Activated naive CD4-positive, alpha-beta T cell treated with anti-CD3 and anti-CD28 coated beads, Interleukin-2, amount 50 U/mL, for 24 hours (primary cell): ENCODE measurements at regions not wholly inside any gene's neighbourhood (a gene's known extent, or its start where the extent isn't known, plus 50 kb on each side); places are given as distances from the start of the nearest gene placed in this dataset.

Experiments
- H3K27ac Mint-ChIP-seq: one replicate; pipeline ENCODE4 v1.8.0; 2021; ENCODE audit warnings: mild to moderate bottlenecking, mixed read lengths
- H3K27me3 Mint-ChIP-seq: one replicate; pipeline ENCODE4 v1.8.0; 2021; ENCODE audit warnings: mixed read lengths
- H3K36me3 Mint-ChIP-seq: one replicate; pipeline ENCODE4 v1.8.0; 2021; ENCODE audit warnings: mixed read lengths
- H3K4me1 Mint-ChIP-seq: one replicate; pipeline ENCODE4 v1.8.0; 2021; ENCODE audit warnings: mixed read lengths
- H3K4me3 Mint-ChIP-seq: one replicate; pipeline ENCODE4 v1.8.0; 2021; ENCODE audit warnings: mild to moderate bottlenecking, mixed read lengths
- H3K9me3 Mint-ChIP-seq: one replicate; pipeline ENCODE4 v1.8.0; 2021; ENCODE audit warnings: mixed read lengths

DNA sequence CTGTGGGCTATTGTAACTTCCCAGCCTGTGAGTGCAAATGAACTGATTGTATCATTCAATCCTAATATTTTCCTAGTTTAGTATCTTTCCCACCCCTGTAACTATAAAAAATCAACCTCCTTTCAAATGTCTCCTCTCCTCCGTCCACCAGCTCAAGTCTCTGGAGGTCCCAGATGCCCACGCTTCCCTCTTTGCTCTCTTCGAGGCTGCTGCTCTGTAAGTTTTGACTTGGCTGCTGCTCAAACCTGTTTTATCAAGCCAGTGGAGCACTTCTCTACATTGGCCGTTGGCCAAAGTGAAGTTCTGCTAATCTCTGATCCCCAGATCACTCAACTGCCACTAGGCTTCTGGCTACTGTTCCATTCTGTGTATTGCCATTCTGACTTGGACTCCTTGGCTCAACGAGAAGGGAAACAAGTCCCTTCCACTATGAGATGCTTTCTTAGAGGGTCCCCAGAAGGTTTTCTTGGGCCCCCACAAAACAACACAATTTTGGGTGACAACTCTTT is 60.7 kb upstream of the RAPGEF2 start:
- H3K27me3 Mint-ChIP-seq, result peaks cover 9% of the 10 kb centered on the region
- no peak overlapping the region for H3K4me3 Mint-ChIP-seq
- no peak overlapping the region for H3K27ac Mint-ChIP-seq
- no peaks in the 10 kb centered on the region for H3K4me1 Mint-ChIP-seq
- H3K36me3 Mint-ChIP-seq, result no peaks in the 10 kb centered on the region
- H3K9me3 Mint-ChIP-seq, result no peaks in the 10 kb centered on the region

DNA sequence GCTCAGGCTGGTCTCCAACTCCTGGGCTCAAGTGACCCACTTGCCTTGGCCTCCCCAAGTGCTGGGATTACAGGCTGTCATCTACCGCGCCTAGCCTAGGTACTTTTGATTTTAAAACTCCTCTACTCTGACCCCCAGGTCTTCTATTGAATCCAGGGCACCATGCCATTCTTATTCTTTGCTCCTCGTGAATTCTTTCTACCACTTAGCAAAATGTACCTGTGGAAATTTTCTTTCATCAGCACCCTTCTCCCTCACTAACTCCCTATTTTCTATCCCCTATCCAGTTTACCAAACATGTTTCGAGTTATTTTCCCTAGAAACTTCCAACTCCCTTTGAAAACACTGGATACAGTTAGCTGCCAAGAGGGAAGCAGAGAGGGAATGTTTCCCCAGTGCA is 60.0 kb upstream of the RAPGEF2 start:
- peaks cover 7% of the 10 kb centered on the region for H3K27me3 Mint-ChIP-seq
- no peak overlapping the region for H3K27ac Mint-ChIP-seq

GRCh38 chr4:159043861-159044260 is 59.0 kb upstream of the RAPGEF2 start:
- no peaks in the 10 kb centered on the region for H3K9me3 Mint-ChIP-seq
- H3K27me3 Mint-ChIP-seq, result peaks cover 4% of the 10 kb centered on the region
- H3K27ac Mint-ChIP-seq, result no peak overlapping the region
- peaks cover 5% of the 10 kb centered on the region for H3K4me1 Mint-ChIP-seq
- no peak overlapping the region for H3K4me3 Mint-ChIP-seq
- H3K36me3 Mint-ChIP-seq, result no peaks in the 10 kb centered on the region

More for the DNA sequence above, 60.0 kb upstream of the RAPGEF2 start:
- Mint-ChIP-seq H3K4me1 (peaks cover 5% of the 10 kb centered on the region), H3K36me3 (no peaks in the 10 kb centered on the region), H3K4me3 (no peak overlapping the region), H3K9me3 (no peaks in the 10 kb centered on the region)

- Mint-ChIP-seq H3K9me3 (no peaks in the 10 kb centered on the region), H3K4me1 (peaks cover 5% of the 10 kb centered on the region), H3K36me3 (no peaks in the 10 kb centered on the region), H3K4me3 (no peak overlapping the region), H3K27me3 (peaks cover 5% of the 10 kb centered on the region), H3K27ac (peak overlapping the region; percentile 30)
Observed at GRCh38 chr4:159045321-159045720, 57.6 kb upstream of the RAPGEF2 start.

DNA sequence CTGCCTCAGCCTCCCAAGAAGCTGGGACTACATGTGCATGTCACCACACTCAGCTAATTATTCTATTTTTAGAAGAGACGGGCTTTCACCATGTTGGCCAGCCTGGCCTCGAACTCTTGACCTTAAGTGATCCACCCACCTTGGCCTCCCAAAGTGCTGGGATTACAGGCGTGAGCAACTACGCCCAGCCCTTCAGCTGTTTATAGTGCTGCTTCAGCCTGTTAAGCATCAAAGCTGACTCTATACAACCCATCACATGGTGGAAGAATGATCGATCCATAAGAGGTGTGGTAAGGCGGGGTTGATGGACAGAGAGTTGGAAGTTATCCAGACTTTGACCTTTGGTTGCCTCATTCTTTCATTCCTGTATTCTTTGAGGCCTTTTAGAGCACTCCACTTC is 56.2 kb upstream of the RAPGEF2 start:
- no peaks in the 10 kb centered on the region for H3K9me3 Mint-ChIP-seq
- no peaks in the 10 kb centered on the region for H3K36me3 Mint-ChIP-seq
- H3K27me3 Mint-ChIP-seq, result peaks cover 5% of the 10 kb centered on the region
- peaks cover 10% of the 10 kb centered on the region for H3K4me1 Mint-ChIP-seq
- no peak overlapping the region for H3K4me3 Mint-ChIP-seq
- no peak overlapping the region for H3K27ac Mint-ChIP-seq

DNA sequence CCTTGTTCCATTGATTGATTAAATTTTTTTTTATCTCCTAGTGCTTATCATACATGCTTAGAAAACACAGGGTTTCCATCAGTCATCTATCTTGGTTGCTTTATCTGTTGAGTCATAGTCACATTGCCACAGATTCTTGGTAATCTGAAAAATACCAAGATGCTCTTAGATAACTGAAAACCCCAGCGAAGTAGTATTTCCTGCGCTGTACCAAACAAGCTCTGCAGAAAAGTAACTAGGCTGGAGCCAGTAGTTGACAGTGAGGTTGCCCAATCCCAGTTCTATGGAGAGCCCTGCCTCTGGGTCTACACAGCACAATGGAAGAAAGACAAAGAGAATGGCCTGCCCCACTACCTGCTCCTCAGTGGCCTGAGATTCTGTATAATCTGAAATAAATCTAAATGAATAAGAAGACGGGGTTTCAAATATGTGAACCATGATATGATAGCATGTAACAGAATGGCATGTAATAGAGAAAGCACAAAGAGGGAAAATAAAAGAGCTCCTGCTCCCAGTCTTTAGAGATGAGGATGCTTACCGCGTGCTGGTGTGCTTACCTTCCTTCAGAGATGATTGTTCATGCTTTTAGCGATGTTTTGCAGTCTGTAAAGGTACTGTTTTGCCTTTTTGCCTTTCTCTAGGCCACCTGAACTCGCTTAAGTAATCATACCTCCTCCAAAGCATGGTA is 55.3 kb upstream of the RAPGEF2 start:
- Mint-ChIP-seq H3K9me3 (no peaks in the 10 kb centered on the region), H3K27ac (no peak overlapping the region), H3K27me3 (peaks cover 3% of the 10 kb centered on the region), H3K4me1 (peaks cover 10% of the 10 kb centered on the region), H3K4me3 (no peak overlapping the region), H3K36me3 (no peaks in the 10 kb centered on the region)

GRCh38 chr4:159048166-159048886 is 54.6 kb upstream of the RAPGEF2 start:
- no peak overlapping the region for H3K4me3 Mint-ChIP-seq
- no peaks in the 10 kb centered on the region for H3K36me3 Mint-ChIP-seq
- H3K9me3 Mint-ChIP-seq, result no peaks in the 10 kb centered on the region
- H3K4me1 Mint-ChIP-seq, result peaks cover 10% of the 10 kb centered on the region
- H3K27ac Mint-ChIP-seq, result no peak overlapping the region
- peaks cover 3% of the 10 kb centered on the region for H3K27me3 Mint-ChIP-seq

- H3K4me3 Mint-ChIP-seq, result no peak overlapping the region
- peaks cover 4% of the 10 kb centered on the region for H3K27me3 Mint-ChIP-seq
- no peaks in the 10 kb centered on the region for H3K9me3 Mint-ChIP-seq
- H3K4me1 Mint-ChIP-seq, result peaks cover 10% of the 10 kb centered on the region
- H3K36me3 Mint-ChIP-seq, result no peaks in the 10 kb centered on the region
- no peak overlapping the region for H3K27ac Mint-ChIP-seq
Observed at GRCh38 chr4:159049780-159050375, 53.0 kb upstream of the RAPGEF2 start.

DNA sequence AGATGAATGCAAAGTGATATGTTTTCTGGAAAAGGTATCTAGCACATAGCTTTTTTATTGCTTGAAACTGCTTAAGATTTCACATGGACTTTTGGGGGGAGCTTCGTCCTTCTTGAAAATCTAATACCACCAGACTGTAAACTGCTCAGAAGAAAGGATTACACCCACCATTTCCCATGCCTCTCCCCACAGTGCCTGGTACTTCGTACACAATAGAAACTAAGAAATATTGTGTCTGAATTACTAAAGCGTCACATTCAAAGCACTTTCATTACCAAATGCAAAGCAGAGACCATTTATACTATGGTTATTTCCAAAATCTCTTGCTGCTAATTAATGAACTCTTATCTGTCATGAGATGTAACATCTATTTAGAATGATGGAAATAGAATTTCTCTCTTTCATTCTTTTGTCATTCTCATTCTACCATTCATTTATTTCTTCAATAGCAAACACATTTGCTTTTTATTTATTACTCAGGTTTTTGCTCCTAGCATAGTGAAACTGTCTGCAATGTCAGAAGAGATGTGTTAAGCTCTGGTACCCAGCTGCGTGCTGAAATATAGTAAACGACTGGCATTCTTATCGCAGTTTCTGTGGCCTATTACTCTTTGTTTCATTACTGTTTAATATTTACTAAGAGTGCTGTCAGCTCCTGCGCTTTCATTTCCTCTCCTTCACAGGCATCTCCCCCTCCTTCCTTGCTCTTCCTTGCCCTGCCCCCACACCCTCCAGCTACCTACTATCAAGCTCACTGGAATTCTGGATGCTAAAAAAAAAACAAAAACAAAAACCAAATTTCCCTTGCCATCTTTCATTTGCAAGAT is 51.4 kb upstream of the RAPGEF2 start:
- H3K4me1 Mint-ChIP-seq, result peaks cover 10% of the 10 kb centered on the region
- no peak overlapping the region for H3K4me3 Mint-ChIP-seq
- peaks cover 4% of the 10 kb centered on the region for H3K27me3 Mint-ChIP-seq
- H3K36me3 Mint-ChIP-seq, result no peaks in the 10 kb centered on the region
- H3K27ac Mint-ChIP-seq, result no peak overlapping the region
- H3K9me3 Mint-ChIP-seq, result no peaks in the 10 kb centered on the region

- H3K36me3 Mint-ChIP-seq, result no peaks in the 10 kb centered on the region
- H3K4me3 Mint-ChIP-seq, result no peak overlapping the region
- H3K27ac Mint-ChIP-seq, result no peak overlapping the region
- no peaks in the 10 kb centered on the region for H3K9me3 Mint-ChIP-seq
- peaks cover 4% of the 10 kb centered on the region for H3K27me3 Mint-ChIP-seq
- H3K4me1 Mint-ChIP-seq, result peaks cover 9% of the 10 kb centered on the region
Observed at GRCh38 chr4:159052315-159052714, 50.6 kb upstream of the RAPGEF2 start.
